Heart left ventricle (tissue), 16 donors: ENCODE measurements at regions not wholly inside any gene's neighbourhood (a gene's known extent, or its start where the extent isn't known, plus 50 kb on each side); places are given as distances from the start of the nearest gene placed in this dataset.

Experiments
- ATAC-seq, 4 donors: fragments of 200-7000 bp; cut with Tn5 transposase; one replicate each; pipeline ENCODE4 v1.9.1; 2020 to 2022; ENCODE audit warnings: moderate library complexity in 4 of 4, mild to moderate bottlenecking in 3 of 4, moderate number of reproducible peaks in 1 of 4
- DNase-seq, 5 donors: peaks; one replicate each; pipeline ENCODE4 v3.0.0-alpha.2; 2020
- H3K27ac ChIP-seq, 12 donors: fragments of 200-600 bp; sonication (generic) in 4 of 12; one replicate each; pipeline versions ENCODE4 v1.5.0 to v1.8.0; 2016 to 2022; ENCODE audit warnings: mild to moderate bottlenecking in 2 of 12
- H3K27me3 ChIP-seq, 9 donors: fragments of 200-600 bp; sonication (generic) in 2 of 9; one replicate each; pipeline versions ENCODE4 v1.5.1 to v1.8.0; 2016 to 2022; ENCODE audit warnings: mild to moderate bottlenecking in 3 of 9
- H3K36me3 ChIP-seq, 9 donors: fragments of 200-600 bp; sonication (generic) in 2 of 9; one replicate each; pipeline versions ENCODE4 v1.5.0 to v1.8.0; 2018 to 2022; ENCODE audit warnings: mild to moderate bottlenecking in 2 of 9
- H3K4me1 ChIP-seq, 12 donors: fragments of 200-600 bp; sonication (generic) in 4 of 12; one replicate each; pipeline versions ENCODE4 v1.5.0 to v1.8.0; 2016 to 2022; ENCODE audit warnings: mild to moderate bottlenecking in 3 of 12
- H3K4me3 ChIP-seq, 12 donors: fragments of 200-600 bp; sonication (generic) in 4 of 12; one replicate each; pipeline versions ENCODE4 v1.5.0 to v1.8.0; 2017 to 2022; ENCODE audit warnings: mild to moderate bottlenecking in 9 of 12, moderate library complexity in 4 of 12
- H3K9me3 ChIP-seq, 12 donors: fragments of 200-600 bp; sonication (generic) in 4 of 12; one replicate each; pipeline versions ENCODE4 v1.5.0 to v1.8.0; 2016 to 2022; ENCODE audit warnings: mild to moderate bottlenecking in 1 of 12
- CTCF ChIP-seq, 12 donors: fragments of 200-600 bp; sonication (generic) in 4 of 12; IDR thresholded peaks; one replicate each; pipeline versions ENCODE4 v1.5.0 to v1.8.0; 2018 to 2022; ENCODE audit warnings: antibody characterized with exemption in 12 of 12, mild to moderate bottlenecking in 5 of 12
- POLR2A ChIP-seq, 2 donors: fragments of 450-650 bp; IDR thresholded peaks; one replicate each; pipeline ENCODE4 v1.6.1; 2017; ENCODE audit warnings: antibody characterized with exemption in 2 of 2, mild to moderate bottlenecking in 2 of 2, moderate library complexity in 2 of 2
- WGBS, 4 donors: extraction: QIAGEN DNeasy Blood & Tissue Kit in 2 of 4; methylation state at CpG; one replicate each; pipeline versions ENCODE4 v1.1.5 to v1.1.7; 2013 to 2018; 5-methylcytosine and 5-hydroxymethylcytosine counted together
- intact Hi-C, 10 donors: fragments of 100-400 bp; cut with DNase I; formaldehyde crosslinking; loops; one replicate each; pipeline versions ENCODE4 v1.11.1 to v1.14.2; 2022
- donor health status: ischemic (EF 13 %, LVEDD 7.1; RV severe dilation, severe dysfunction).
- donor health status: healthy with polysubstance abuse.
- donor health status: DM: no; HTN: yes; CAD: no.
- donor health status: DM: no; HTN: no; CAD: no.
- donor health status: ischemic (EF 25% LVEDD 6.9; RV normal size, moderate dysfunction).
- donor health status: ischemic (EF 25% LVEDD 5.7; RV mildly dilated, moderate dysfunction).
- donor health status: healthy.
- donor health status: DM: yes; HTN: yes; CAD: no.
- donor health status: ischemic (EF 35%, LVEDD 5.7; RV mildly dilated, moderate dysfunction).
- donor health status: nonischemic (EF 11% LVEDD 7.7; RV severe dilation, severe dysfunction).
- donor health status: DM: yes; HTN: yes; CAD: no.
- donor health status: PGD.
- donor health status: ischemic (EF 29% LVEDD 5.4; RV normal size, mild dysfunction).
- donor health status: nonischemic (EF 23%, LVEDD 6.1; RV moderate dilation, normal function).

DNA sequence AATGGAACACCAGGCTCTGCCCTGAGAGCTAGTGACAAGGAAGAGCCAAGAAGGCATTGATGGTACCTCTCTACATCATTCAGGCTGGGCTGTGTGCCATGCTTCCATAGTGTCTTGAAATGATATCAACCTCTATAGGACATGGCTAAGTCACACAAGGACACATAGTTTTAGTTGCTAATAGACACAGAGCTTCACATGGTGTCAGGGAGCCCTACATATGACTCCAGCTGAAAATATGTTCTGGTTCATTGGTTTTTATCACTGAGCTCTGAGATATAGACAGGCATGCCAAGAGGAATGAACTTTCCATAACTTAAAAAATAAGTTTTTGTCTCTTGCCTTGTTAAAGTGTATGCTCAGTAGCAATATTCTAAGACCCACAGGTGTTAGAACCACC, 72.1 kb upstream of the PRKG2 start:
- Histone ChIP-seq H3K27ac (no peak overlapping the region), H3K4me3 (no peak overlapping the region), H3K4me1 (no peaks in the 10 kb centered on the region), H3K9me3 (no peaks in the 10 kb centered on the region), H3K27me3 (no peaks in the 10 kb centered on the region), H3K36me3 (no peaks in the 10 kb centered on the region)
- no peak for ATAC-seq
- no peak for DNase-seq
- intact Hi-C loops, result no loop called here
- no peak for TF ChIP-seq CTCF (IDR thresholded peaks at IDR 0.05)
- TF ChIP-seq POLR2A (IDR thresholded peaks at IDR 0.05), result no peak

DNA sequence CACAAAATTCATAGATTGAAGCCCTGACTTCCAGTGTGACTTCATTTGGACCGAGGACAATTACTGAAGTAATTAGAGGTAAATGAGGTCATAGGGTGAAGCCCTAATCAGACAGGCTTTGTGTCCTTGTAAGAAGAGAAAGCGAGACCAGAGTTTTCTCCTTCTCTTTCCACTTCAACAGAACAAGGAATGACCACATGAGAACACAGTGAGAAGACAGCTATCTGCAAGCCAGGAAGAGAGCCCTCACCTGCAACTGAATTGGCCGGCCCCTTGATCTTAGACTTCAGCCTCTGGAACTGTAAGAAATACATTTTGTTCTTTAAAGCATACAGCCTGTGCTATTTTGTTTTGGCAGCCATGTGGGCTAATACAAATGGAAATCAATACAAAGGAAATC, 67.1 kb upstream of the PRKG2 start:
- no peak overlapping the region for H3K27ac ChIP-seq
- no peak for TF ChIP-seq POLR2A (IDR thresholded peaks at IDR 0.05)
- TF ChIP-seq CTCF (IDR thresholded peaks at IDR 0.05), result no peak
- intact Hi-C loops, result no loop called here

GRCh38 chr4:81274460-81274859, 59.4 kb upstream of the PRKG2 start:
- Histone ChIP-seq H3K4me1 (no peaks in the 10 kb centered on the region), H3K4me3 (no peak overlapping the region), H3K9me3 (peaks cover 0 to 30% (median 3%) of the 10 kb centered on the region in 12 donors), H3K27me3 (no peaks in the 10 kb centered on the region), H3K27ac (no peak overlapping the region), H3K36me3 (no peaks in the 10 kb centered on the region)
- intact Hi-C loops, result no loop called here
- no peak for ATAC-seq
- TF ChIP-seq POLR2A (IDR thresholded peaks at IDR 0.05), result no peak
- no peak for TF ChIP-seq CTCF (IDR thresholded peaks at IDR 0.05)
- no peak for DNase-seq
- WGBS, 4 donors, result 84 to 90% (median 88%) methylated on average over 1 of the region's 1 CpG

More for the DNA sequence above, 67.1 kb upstream of the PRKG2 start:
- Histone ChIP-seq H3K27me3 (no peaks in the 10 kb centered on the region), H3K4me1 (no peaks in the 10 kb centered on the region), H3K4me3 (no peak overlapping the region), H3K9me3 (no peaks in the 10 kb centered on the region), H3K36me3 (no peaks in the 10 kb centered on the region)
- WGBS, 4 donors, result 75 to 87% (median 82%) methylated on average over 3 of the region's 3 CpGs
- DNase-seq (no peak), ATAC-seq (no peak)

- DNase-seq (no peak), ATAC-seq (no peak)
- no peaks in the 10 kb centered on the region for H3K27me3 ChIP-seq
- intact Hi-C loops, result no loop called here
- peaks cover 0 to 40% (median 7%) of the 10 kb centered on the region in 12 donors for H3K9me3 ChIP-seq
- WGBS, 4 donors, result 71 to 98% (median 82%) methylated on average over 1 of the region's 1 CpG
- H3K36me3 ChIP-seq, result no peaks in the 10 kb centered on the region
- H3K27ac ChIP-seq, result no peak overlapping the region
- TF ChIP-seq CTCF (IDR thresholded peaks at IDR 0.05), result no peak
- TF ChIP-seq POLR2A (IDR thresholded peaks at IDR 0.05), result no peak
- H3K4me3 ChIP-seq, result no peak overlapping the region
- H3K4me1 ChIP-seq, result no peaks in the 10 kb centered on the region
Observed at GRCh38 chr4:81272671-81273070, 57.6 kb upstream of the PRKG2 start.
